ENCODE measurements at regions not wholly inside any gene's neighbourhood (a gene's known extent, or its start where the extent isn't known, plus 50 kb on each side); places are given as distances from the start of the nearest gene placed in this dataset.

- no peak for ATAC-seq
- DNase-seq = no peak
- intact Hi-C loops (cut with DNase I) = no loop called here
Measured at GRCh38 chr6:114453737-114454276, 111.0 kb upstream of the HS3ST5 start.

GRCh38 chr6:114452785-114453401, 110.1 kb upstream of the HS3ST5 start:
- no peak for DNase-seq
- no peak for ATAC-seq
- intact Hi-C loops (cut with DNase I) = no loop called here

GRCh38 chr6:114450631-114451030, 107.8 kb upstream of the HS3ST5 start:
- no peak for DNase-seq
- no peak for ATAC-seq
- intact Hi-C loops (cut with DNase I) = no loop called here

- DNase-seq (no peak), ATAC-seq (no peak)
- intact Hi-C loops (cut with DNase I) = no loop called here
Measured at GRCh38 chr6:114449659-114450058, 106.8 kb upstream of the HS3ST5 start.

- no peak for ATAC-seq
- intact Hi-C loops (cut with DNase I) = no loop called here
- DNase-seq = no peak
Measured at GRCh38 chr6:114446342-114446741, 103.5 kb upstream of the HS3ST5 start.

- DNase-seq (no peak), ATAC-seq (no peak)
- intact Hi-C loops (cut with DNase I) = no loop called here
Measured at GRCh38 chr6:114445846-114446245, 103.0 kb upstream of the HS3ST5 start.

- intact Hi-C loops (cut with DNase I) = no loop called here
- DNase-seq = no peak
- no peak for ATAC-seq
Measured at GRCh38 chr6:114439411-114439810, 96.6 kb upstream of the HS3ST5 start.

- no peak for ATAC-seq
- no peak for DNase-seq
- intact Hi-C loops (cut with DNase I) = no loop called here
Measured at GRCh38 chr6:114437235-114437634, 94.4 kb upstream of the HS3ST5 start.

GRCh38 chr6:114436691-114437090, 93.9 kb upstream of the HS3ST5 start:
- DNase-seq = no peak
- ATAC-seq = no peak
- intact Hi-C loops (cut with DNase I) = no loop called here

GRCh38 chr6:114435985-114436384, 93.2 kb upstream of the HS3ST5 start:
- intact Hi-C loops (cut with DNase I) = no loop called here
- DNase-seq (no peak), ATAC-seq (no peak)

- intact Hi-C loops (cut with DNase I) = no loop called here
- DNase-seq (no peak), ATAC-seq (no peak)
Measured at GRCh38 chr6:114432400-114432799, 89.6 kb upstream of the HS3ST5 start.

GRCh38 chr6:114431641-114432040, 88.8 kb upstream of the HS3ST5 start:
- intact Hi-C loops (cut with DNase I) = no loop called here
- DNase-seq (no peak), ATAC-seq (no peak)

GRCh38 chr6:114430534-114431124, 87.8 kb upstream of the HS3ST5 start:
- no peak for ATAC-seq
- no peak for DNase-seq
- intact Hi-C loops (cut with DNase I) = no loop called here

- intact Hi-C loops (cut with DNase I) = no loop called here
Measured at GRCh38 chr6:114428341-114428740, 85.5 kb upstream of the HS3ST5 start.

GRCh38 chr6:114421199-114421598, 78.4 kb upstream of the HS3ST5 start:
- DNase-seq = no peak
- no peak for ATAC-seq
- intact Hi-C loops (cut with DNase I) = no loop called here

More at GRCh38 chr6:114428341-114428740, 85.5 kb upstream of the HS3ST5 start:
- DNase-seq (no peak), ATAC-seq (no peak)

GRCh38 chr6:114419175-114419574, 76.4 kb upstream of the HS3ST5 start:
- DNase-seq = no peak

GRCh38 chr6:114418304-114418972, 75.6 kb upstream of the HS3ST5 start:
- DNase-seq (no peak), ATAC-seq (no peak)
- intact Hi-C loops (cut with DNase I) = no loop called here

More at GRCh38 chr6:114419175-114419574, 76.4 kb upstream of the HS3ST5 start:
- intact Hi-C loops (cut with DNase I) = no loop called here
- ATAC-seq = no peak

GRCh38 chr6:114407426-114408035, 64.7 kb upstream of the HS3ST5 start:
- DNase-seq (no peak), ATAC-seq (no peak)
- intact Hi-C loops (cut with DNase I) = no loop called here

GRCh38 chr6:114404339-114404955, 61.6 kb upstream of the HS3ST5 start:
- no peak for DNase-seq
- intact Hi-C loops (cut with DNase I) = no loop called here
- ATAC-seq = no peak

GRCh38 chr6:114403858-114404257, 61.0 kb upstream of the HS3ST5 start:
- no peak for ATAC-seq
- intact Hi-C loops (cut with DNase I) = no loop called here

More at GRCh38 chr6:114403858-114404257, 61.0 kb upstream of the HS3ST5 start:
- no peak for DNase-seq

Data from left cardiac atrium (tissue), 4 donors.